ENCODE measurements at regions not wholly inside any gene's neighbourhood (a gene's known extent, or its start where the extent isn't known, plus 50 kb on each side); places are given as distances from the start of the nearest gene placed in this dataset.

GRCh38 chr18:24543795-24544498, 83.5 kb downstream of the HRH4 start:
- H3K4me3 ChIP-seq (ENCODE audit: low read length in 2 of 2), result no peak overlapping the region
- peaks cover 0 to 4% of the 10 kb centered on the region in 2 donors for H3K27me3 ChIP-seq (ENCODE audit: control insufficient read depth in 1 of 2, insufficient read depth in 2 of 2, low read length in 2 of 2)
- H3K9me3 ChIP-seq (ENCODE audit: control insufficient read depth in 2 of 2, low read length in 2 of 2), result no peaks in the 10 kb centered on the region
- no peaks in the 10 kb centered on the region for H3K4me1 ChIP-seq (ENCODE audit: control insufficient read depth, insufficient read depth, low read length)
- H3K27ac ChIP-seq (ENCODE audit: low read length), result no peak overlapping the region
- H3K9ac ChIP-seq (ENCODE audit: low read length in 2 of 2), result no peak overlapping the region
- H3K36me3 ChIP-seq (ENCODE audit: control insufficient read depth in 2 of 2, insufficient read depth in 2 of 2, low read length in 2 of 2), result no peaks in the 10 kb centered on the region

GRCh38 chr18:24544949-24545348, 84.5 kb downstream of the HRH4 start:
- no peak overlapping the region for H3K4me3 ChIP-seq (ENCODE audit: low read length in 2 of 2)
- H3K9me3 ChIP-seq (ENCODE audit: control insufficient read depth in 2 of 2, low read length in 2 of 2), result no peaks in the 10 kb centered on the region
- no peak overlapping the region for H3K9ac ChIP-seq (ENCODE audit: low read length in 2 of 2)
- H3K27ac ChIP-seq (ENCODE audit: low read length), result no peak overlapping the region
- no peaks in the 10 kb centered on the region for H3K36me3 ChIP-seq (ENCODE audit: control insufficient read depth in 2 of 2, insufficient read depth in 2 of 2, low read length in 2 of 2)
- no peaks in the 10 kb centered on the region for H3K4me1 ChIP-seq (ENCODE audit: control insufficient read depth, insufficient read depth, low read length)
- peaks cover 0 to 4% of the 10 kb centered on the region in 2 donors for H3K27me3 ChIP-seq (ENCODE audit: control insufficient read depth in 1 of 2, insufficient read depth in 2 of 2, low read length in 2 of 2)

- peaks cover 0 to 4% of the 10 kb centered on the region in 2 donors for H3K27me3 ChIP-seq (ENCODE audit: control insufficient read depth in 1 of 2, insufficient read depth in 2 of 2, low read length in 2 of 2)
- no peak overlapping the region for H3K27ac ChIP-seq (ENCODE audit: low read length)
- no peaks in the 10 kb centered on the region for H3K9me3 ChIP-seq (ENCODE audit: control insufficient read depth in 2 of 2, low read length in 2 of 2)
- H3K36me3 ChIP-seq (ENCODE audit: control insufficient read depth in 2 of 2, insufficient read depth in 2 of 2, low read length in 2 of 2), result no peaks in the 10 kb centered on the region
- H3K9ac ChIP-seq (ENCODE audit: low read length in 2 of 2), result no peak overlapping the region
- H3K4me1 ChIP-seq (ENCODE audit: control insufficient read depth, insufficient read depth, low read length), result no peaks in the 10 kb centered on the region
- no peak overlapping the region for H3K4me3 ChIP-seq (ENCODE audit: low read length in 2 of 2)
Measured at GRCh38 chr18:24545651-24546050, 85.2 kb downstream of the HRH4 start.

GRCh38 chr18:24546307-24546706, 85.9 kb downstream of the HRH4 start:
- Histone ChIP-seq H3K9ac (ENCODE audit: low read length in 2 of 2) (no peak overlapping the region), H3K4me1 (ENCODE audit: control insufficient read depth, insufficient read depth, low read length) (no peaks in the 10 kb centered on the region), H3K9me3 (ENCODE audit: control insufficient read depth in 2 of 2, low read length in 2 of 2) (no peaks in the 10 kb centered on the region), H3K27me3 (ENCODE audit: control insufficient read depth in 1 of 2, insufficient read depth in 2 of 2, low read length in 2 of 2) (peaks cover 0 to 4% of the 10 kb centered on the region in 2 donors), H3K4me3 (ENCODE audit: low read length in 2 of 2) (no peak overlapping the region), H3K27ac (ENCODE audit: low read length) (no peak overlapping the region), H3K36me3 (ENCODE audit: control insufficient read depth in 2 of 2, insufficient read depth in 2 of 2, low read length in 2 of 2) (no peaks in the 10 kb centered on the region)

GRCh38 chr18:24548583-24548982, 88.1 kb downstream of the HRH4 start:
- Histone ChIP-seq H3K27ac (ENCODE audit: low read length) (no peak overlapping the region), H3K27me3 (ENCODE audit: control insufficient read depth in 1 of 2, insufficient read depth in 2 of 2, low read length in 2 of 2) (peaks cover 0 to 4% of the 10 kb centered on the region in 2 donors), H3K9ac (ENCODE audit: low read length in 2 of 2) (no peak overlapping the region), H3K36me3 (ENCODE audit: control insufficient read depth in 2 of 2, insufficient read depth in 2 of 2, low read length in 2 of 2) (no peaks in the 10 kb centered on the region), H3K9me3 (ENCODE audit: control insufficient read depth in 2 of 2, low read length in 2 of 2) (no peaks in the 10 kb centered on the region), H3K4me3 (ENCODE audit: low read length in 2 of 2) (no peak overlapping the region), H3K4me1 (ENCODE audit: control insufficient read depth, insufficient read depth, low read length) (no peaks in the 10 kb centered on the region)

- Histone ChIP-seq H3K27ac (ENCODE audit: low read length) (no peak overlapping the region), H3K36me3 (ENCODE audit: control insufficient read depth in 2 of 2, insufficient read depth in 2 of 2, low read length in 2 of 2) (no peaks in the 10 kb centered on the region), H3K9ac (ENCODE audit: low read length in 2 of 2) (no peak overlapping the region), H3K4me3 (ENCODE audit: low read length in 2 of 2) (no peak overlapping the region), H3K27me3 (ENCODE audit: control insufficient read depth in 1 of 2, insufficient read depth in 2 of 2, low read length in 2 of 2) (no peaks in the 10 kb centered on the region), H3K4me1 (ENCODE audit: control insufficient read depth, insufficient read depth, low read length) (no peaks in the 10 kb centered on the region), H3K9me3 (ENCODE audit: control insufficient read depth in 2 of 2, low read length in 2 of 2) (no peaks in the 10 kb centered on the region)
Measured at GRCh38 chr18:24552218-24552617, 91.8 kb downstream of the HRH4 start.

GRCh38 chr18:24553571-24554285, 93.3 kb downstream of the HRH4 start:
- Histone ChIP-seq H3K4me1 (ENCODE audit: control insufficient read depth, insufficient read depth, low read length) (no peaks in the 10 kb centered on the region), H3K9ac (ENCODE audit: low read length in 2 of 2) (no peak overlapping the region), H3K27me3 (ENCODE audit: control insufficient read depth in 1 of 2, insufficient read depth in 2 of 2, low read length in 2 of 2) (no peaks in the 10 kb centered on the region), H3K9me3 (ENCODE audit: control insufficient read depth in 2 of 2, low read length in 2 of 2) (no peaks in the 10 kb centered on the region), H3K4me3 (ENCODE audit: low read length in 2 of 2) (no peak overlapping the region), H3K36me3 (ENCODE audit: control insufficient read depth in 2 of 2, insufficient read depth in 2 of 2, low read length in 2 of 2) (no peaks in the 10 kb centered on the region), H3K27ac (ENCODE audit: low read length) (no peak overlapping the region)

GRCh38 chr18:24558403-24558802, 98.0 kb downstream of the HRH4 start:
- no peak overlapping the region for H3K9ac ChIP-seq (ENCODE audit: low read length in 2 of 2)
- no peaks in the 10 kb centered on the region for H3K4me1 ChIP-seq (ENCODE audit: control insufficient read depth, insufficient read depth, low read length)
- H3K9me3 ChIP-seq (ENCODE audit: control insufficient read depth in 2 of 2, low read length in 2 of 2), result no peaks in the 10 kb centered on the region
- H3K4me3 ChIP-seq (ENCODE audit: low read length in 2 of 2), result no peak overlapping the region
- H3K27ac ChIP-seq (ENCODE audit: low read length), result no peak overlapping the region
- H3K36me3 ChIP-seq (ENCODE audit: control insufficient read depth in 2 of 2, insufficient read depth in 2 of 2, low read length in 2 of 2), result no peaks in the 10 kb centered on the region
- H3K27me3 ChIP-seq (ENCODE audit: control insufficient read depth in 1 of 2, insufficient read depth in 2 of 2, low read length in 2 of 2), result peaks cover 2 to 6% of the 10 kb centered on the region in 2 donors

GRCh38 chr18:24559526-24559925, 99.1 kb downstream of the HRH4 start:
- no peak overlapping the region for H3K27ac ChIP-seq (ENCODE audit: low read length)
- H3K9ac ChIP-seq (ENCODE audit: low read length in 2 of 2), result no peak overlapping the region
- H3K9me3 ChIP-seq (ENCODE audit: control insufficient read depth in 2 of 2, low read length in 2 of 2), result no peaks in the 10 kb centered on the region
- H3K4me1 ChIP-seq (ENCODE audit: control insufficient read depth, insufficient read depth, low read length), result no peaks in the 10 kb centered on the region
- H3K4me3 ChIP-seq (ENCODE audit: low read length in 2 of 2), result no peak overlapping the region
- H3K27me3 ChIP-seq (ENCODE audit: control insufficient read depth in 1 of 2, insufficient read depth in 2 of 2, low read length in 2 of 2), result peaks cover 2 to 6% of the 10 kb centered on the region in 2 donors
- no peaks in the 10 kb centered on the region for H3K36me3 ChIP-seq (ENCODE audit: control insufficient read depth in 2 of 2, insufficient read depth in 2 of 2, low read length in 2 of 2)

- no peak overlapping the region for H3K27ac ChIP-seq (ENCODE audit: low read length)
- H3K36me3 ChIP-seq (ENCODE audit: control insufficient read depth in 2 of 2, insufficient read depth in 2 of 2, low read length in 2 of 2), result no peaks in the 10 kb centered on the region
- H3K4me3 ChIP-seq (ENCODE audit: low read length in 2 of 2), result no peak overlapping the region
- H3K9me3 ChIP-seq (ENCODE audit: control insufficient read depth in 2 of 2, low read length in 2 of 2), result no peaks in the 10 kb centered on the region
- H3K4me1 ChIP-seq (ENCODE audit: control insufficient read depth, insufficient read depth, low read length), result no peaks in the 10 kb centered on the region
- peaks cover 2 to 6% of the 10 kb centered on the region in 2 donors for H3K27me3 ChIP-seq (ENCODE audit: control insufficient read depth in 1 of 2, insufficient read depth in 2 of 2, low read length in 2 of 2)
- H3K9ac ChIP-seq (ENCODE audit: low read length in 2 of 2), result no peak overlapping the region
Measured at GRCh38 chr18:24560511-24560981, 100.1 kb downstream of the HRH4 start.
